WTC11 (cell line): ENCODE measurements at regions not wholly inside any gene's neighbourhood (a gene's known extent, or its start where the extent isn't known, plus 50 kb on each side); places are given as distances from the start of the nearest gene placed in this dataset.

ENCODE experiments used
- ATAC-seq: fragments of 200-7000 bp; cut with Tn5 transposase; 2 replicates; pipeline ENCODE4 v1.10.0; 2021; ENCODE audit warnings: mild to moderate bottlenecking, moderate library complexity
- CTCF ChIA-PET: fragments of 300-600 bp; sonication (Branson Sonifier 250); formaldehyde crosslinking; loops from one replicate; lab custom pipeline; 2021; ENCODE audit warnings: antibody characterized with exemption; lab: Charles Lee
- POLR2A ChIA-PET: fragments of 350-600 bp; sonication (Branson Sonifier 250); formaldehyde crosslinking; loops from one replicate; lab custom pipeline; 2021; ENCODE audit warnings: antibody characterized with exemption; lab: Charles Lee
- DNase-seq: peaks from one replicate; pipeline ENCODE4 v3.0.0; 2021; ENCODE audit warnings: low spot score
- H3K27ac Mint-ChIP-seq: 2 replicates; pipeline ENCODE4 v1.8.0; 2021; ENCODE audit warnings: mixed read lengths
- H3K27me3 Mint-ChIP-seq: 2 replicates; pipeline ENCODE4 v1.8.0; 2021; ENCODE audit warnings: low read depth, mild to moderate bottlenecking, moderate library complexity, mixed read lengths
- H3K36me3 Mint-ChIP-seq: 2 replicates; pipeline ENCODE4 v1.8.0; 2021; ENCODE audit warnings: mixed read lengths
- H3K4me1 Mint-ChIP-seq: 2 replicates; pipeline ENCODE4 v1.8.0; 2022; ENCODE audit warnings: mixed read lengths
- H3K4me3 Mint-ChIP-seq: 2 replicates; pipeline ENCODE4 v1.8.0; 2021; ENCODE audit warnings: mild to moderate bottlenecking, moderate library complexity, mixed read lengths
- H3K9me3 Mint-ChIP-seq: 2 replicates; pipeline ENCODE4 v1.8.0; 2021; ENCODE audit warnings: mixed read lengths
- AR ChIP-seq: fragments of 250-450 bp; sonication (Bioruptor Pico); IDR thresholded peaks from 2 replicates; pipeline ENCODE4 v1.9.0; 2021; ENCODE audit warnings: mild to moderate bottlenecking
- ATF2 ChIP-seq: sonication (generic); formaldehyde crosslinking; IDR thresholded peaks from 2 replicates; pipeline ENCODE4 v1.8.1; 2022; ENCODE audit warnings: low read depth, missing genetic modification reagents, borderline replicate concordance
- CBFB ChIP-seq: sonication (generic); formaldehyde crosslinking; IDR thresholded peaks from 2 replicates; pipeline ENCODE4 v1.8.1; 2022; ENCODE audit warnings: mild to moderate bottlenecking, low read depth, missing genetic modification reagents
- CREB1 ChIP-seq: sonication (generic); formaldehyde crosslinking; IDR thresholded peaks from 2 replicates; pipeline ENCODE4 v1.8.0; 2023; ENCODE audit warnings: mild to moderate bottlenecking, missing genetic modification reagents
- IRF2 ChIP-seq: sonication (generic); formaldehyde crosslinking; IDR thresholded peaks from 2 replicates; pipeline ENCODE4 v1.8.0; 2022; ENCODE audit warnings: low read depth, missing genetic modification reagents, borderline replicate concordance
- KAT7 ChIP-seq: sonication (generic); formaldehyde crosslinking; IDR thresholded peaks from 2 replicates; pipeline ENCODE4 v1.8.1; 2023; ENCODE audit warnings: missing genetic modification reagents, mild to moderate bottlenecking, borderline replicate concordance
- NFATC4 ChIP-seq: fragments of 250-450 bp; sonication (Bioruptor Pico); IDR thresholded peaks from 2 replicates; pipeline ENCODE4 v1.9.0; 2021; ENCODE audit warnings: mild to moderate bottlenecking
- SMAD3 ChIP-seq: sonication (generic); formaldehyde crosslinking; IDR thresholded peaks from 2 replicates; pipeline ENCODE4 v1.8.0; 2022; ENCODE audit warnings: missing genetic modification reagents, mild to moderate bottlenecking, borderline replicate concordance
- SP1 ChIP-seq: sonication (generic); formaldehyde crosslinking; conservative IDR thresholded peaks from 2 replicates; pipeline ENCODE4 v1.8.1; 2022; ENCODE audit warnings: missing genetic modification reagents
- ZNF532 ChIP-seq: fragments of 250-450 bp; sonication (Bioruptor Pico); IDR thresholded peaks from 2 replicates; pipeline ENCODE4 v1.9.0; 2021; ENCODE audit warnings: mild to moderate bottlenecking, borderline replicate concordance
- TF ChIP-seq, protein P1 (sequence below): sonication (generic); formaldehyde crosslinking; IDR thresholded peaks from 2 replicates; pipeline ENCODE4 v1.8.1; 2022; ENCODE audit warnings: missing genetic modification reagents, borderline replicate concordance
- TF ChIP-seq, protein P2 (sequence below): fragments of 250-450 bp; sonication (Bioruptor Pico); IDR thresholded peaks from 2 replicates; pipeline ENCODE4 v1.9.0; 2021; ENCODE audit warnings: mild to moderate bottlenecking
- TF ChIP-seq, protein P3 (sequence below): sonication (generic); formaldehyde crosslinking; IDR thresholded peaks from 2 replicates; pipeline ENCODE4 v1.8.0; 2022; ENCODE audit warnings: missing genetic modification reagents

DNA sequence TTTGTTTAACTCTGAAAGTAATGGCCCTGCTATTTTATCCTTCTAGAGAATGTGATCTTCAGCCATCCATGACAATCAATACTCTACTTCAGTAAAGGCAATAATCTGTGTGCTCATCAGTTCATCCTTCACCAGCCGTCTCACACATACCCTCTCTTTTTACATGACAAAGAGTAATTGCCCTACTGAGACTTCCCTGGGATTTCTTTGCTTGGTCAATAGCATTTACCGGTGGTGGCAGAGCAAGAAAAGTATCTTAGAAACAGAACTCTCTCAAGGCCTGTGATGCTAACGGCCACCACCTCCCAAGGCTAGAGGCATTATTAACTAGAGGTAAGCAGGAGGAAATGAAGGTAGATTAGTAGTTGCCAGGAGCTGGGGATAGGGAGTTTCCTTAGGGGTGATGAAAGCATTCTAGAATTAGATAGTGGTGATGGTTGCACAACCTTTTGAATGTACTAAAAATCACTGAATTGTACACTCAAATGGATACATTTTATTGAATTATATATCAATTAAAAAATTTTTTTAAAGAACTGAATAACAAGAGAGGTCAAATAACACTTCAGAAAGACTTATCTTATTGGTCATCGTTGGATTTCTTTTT, 57.9 kb upstream of the EPC2 start:
- no peak overlapping the region for H3K27ac Mint-ChIP-seq
- H3K27me3 Mint-ChIP-seq = no peaks in the 10 kb centered on the region
- H3K9me3 Mint-ChIP-seq = peaks cover 7% of the 10 kb centered on the region
- DNase-seq (no peak), ATAC-seq (peak; percentile 89)
- ChIA-PET POLR2A (no interaction called here), CTCF (no interaction called here)
- H3K4me1 Mint-ChIP-seq = peaks cover 25% of the 10 kb centered on the region
- H3K4me3 Mint-ChIP-seq = no peak overlapping the region
- TF ChIP-seq, protein P1, sequence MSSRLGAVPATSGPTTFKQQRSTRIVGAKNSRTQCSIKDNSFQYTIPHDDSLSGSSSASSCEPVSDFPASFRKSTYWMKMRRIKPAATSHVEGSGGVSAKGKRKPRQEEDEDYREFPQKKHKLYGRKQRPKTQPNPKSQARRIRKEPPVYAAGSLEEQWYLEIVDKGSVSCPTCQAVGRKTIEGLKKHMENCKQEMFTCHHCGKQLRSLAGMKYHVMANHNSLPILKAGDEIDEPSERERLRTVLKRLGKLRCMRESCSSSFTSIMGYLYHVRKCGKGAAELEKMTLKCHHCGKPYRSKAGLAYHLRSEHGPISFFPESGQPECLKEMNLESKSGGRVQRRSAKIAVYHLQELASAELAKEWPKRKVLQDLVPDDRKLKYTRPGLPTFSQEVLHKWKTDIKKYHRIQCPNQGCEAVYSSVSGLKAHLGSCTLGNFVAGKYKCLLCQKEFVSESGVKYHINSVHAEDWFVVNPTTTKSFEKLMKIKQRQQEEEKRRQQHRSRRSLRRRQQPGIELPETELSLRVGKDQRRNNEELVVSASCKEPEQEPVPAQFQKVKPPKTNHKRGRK (CRISPR knock-in tag) = no peak
- TF ChIP-seq, protein P2, sequence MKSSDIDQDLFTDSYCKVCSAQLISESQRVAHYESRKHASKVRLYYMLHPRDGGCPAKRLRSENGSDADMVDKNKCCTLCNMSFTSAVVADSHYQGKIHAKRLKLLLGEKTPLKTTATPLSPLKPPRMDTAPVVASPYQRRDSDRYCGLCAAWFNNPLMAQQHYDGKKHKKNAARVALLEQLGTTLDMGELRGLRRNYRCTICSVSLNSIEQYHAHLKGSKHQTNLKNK (CRISPR knock-in tag) = no peak
- TF ChIP-seq CREB1 (CRISPR knock-in tag) (no peak), CBFB (CRISPR knock-in tag) (no peak), AR (CRISPR knock-in tag) (no peak), SP1 (no peak), KAT7 (CRISPR knock-in tag) (no peak), ZNF532 (CRISPR knock-in tag) (no peak), IRF2 (CRISPR knock-in tag) (no peak), NFATC4 (CRISPR knock-in tag) (no peak), ATF2 (CRISPR knock-in tag) (no peak), SMAD3 (CRISPR knock-in tag) (no peak)
- TF ChIP-seq, protein P3, sequence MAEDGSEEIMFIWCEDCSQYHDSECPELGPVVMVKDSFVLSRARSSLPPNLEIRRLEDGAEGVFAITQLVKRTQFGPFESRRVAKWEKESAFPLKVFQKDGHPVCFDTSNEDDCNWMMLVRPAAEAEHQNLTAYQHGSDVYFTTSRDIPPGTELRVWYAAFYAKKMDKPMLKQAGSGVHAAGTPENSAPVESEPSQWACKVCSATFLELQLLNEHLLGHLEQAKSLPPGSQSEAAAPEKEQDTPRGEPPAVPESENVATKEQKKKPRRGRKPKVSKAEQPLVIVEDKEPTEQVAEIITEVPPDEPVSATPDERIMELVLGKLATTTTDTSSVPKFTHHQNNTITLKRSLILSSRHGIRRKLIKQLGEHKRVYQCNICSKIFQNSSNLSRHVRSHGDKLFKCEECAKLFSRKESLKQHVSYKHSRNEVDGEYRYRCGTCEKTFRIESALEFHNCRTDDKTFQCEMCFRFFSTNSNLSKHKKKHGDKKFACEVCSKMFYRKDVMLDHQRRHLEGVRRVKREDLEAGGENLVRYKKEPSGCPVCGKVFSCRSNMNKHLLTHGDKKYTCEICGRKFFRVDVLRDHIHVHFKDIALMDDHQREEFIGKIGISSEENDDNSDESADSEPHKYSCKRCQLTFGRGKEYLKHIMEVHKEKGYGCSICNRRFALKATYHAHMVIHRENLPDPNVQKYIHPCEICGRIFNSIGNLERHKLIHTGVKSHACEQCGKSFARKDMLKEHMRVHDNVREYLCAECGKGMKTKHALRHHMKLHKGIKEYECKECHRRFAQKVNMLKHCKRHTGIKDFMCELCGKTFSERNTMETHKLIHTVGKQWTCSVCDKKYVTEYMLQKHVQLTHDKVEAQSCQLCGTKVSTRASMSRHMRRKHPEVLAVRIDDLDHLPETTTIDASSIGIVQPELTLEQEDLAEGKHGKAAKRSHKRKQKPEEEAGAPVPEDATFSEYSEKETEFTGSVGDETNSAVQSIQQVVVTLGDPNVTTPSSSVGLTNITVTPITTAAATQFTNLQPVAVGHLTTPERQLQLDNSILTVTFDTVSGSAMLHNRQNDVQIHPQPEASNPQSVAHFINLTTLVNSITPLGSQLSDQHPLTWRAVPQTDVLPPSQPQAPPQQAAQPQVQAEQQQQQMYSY (CRISPR knock-in tag) = no peak
- no peaks in the 10 kb centered on the region for H3K36me3 Mint-ChIP-seq
